Subcutaneous abdominal adipose tissue (tissue), 5 donors: ENCODE measurements at regions not wholly inside any gene's neighbourhood (a gene's known extent, or its start where the extent isn't known, plus 50 kb on each side); places are given as distances from the start of the nearest gene placed in this dataset.

Source experiments
- H3K27ac ChIP-seq: one replicate; pipeline ENCODE4 v1.7.0; 2013; ENCODE audit warnings: low read depth, mild to moderate bottlenecking, inconsistent platforms, low read length, moderate library complexity
- H3K27me3 ChIP-seq, 5 donors: one replicate each; pipeline ENCODE4 v1.7.0; 2013; ENCODE audit warnings: low read length in 5 of 5, inconsistent platforms in 1 of 5; ENCODE audit not compliant: control insufficient read depth in 5 of 5, insufficient read depth in 4 of 5
- H3K36me3 ChIP-seq, 5 donors: one replicate each; pipeline ENCODE4 v1.7.0; 2013; ENCODE audit warnings: low read length in 5 of 5; ENCODE audit not compliant: control insufficient read depth in 5 of 5, insufficient read depth in 5 of 5
- H3K4me1 ChIP-seq, 5 donors: one replicate each; pipeline ENCODE4 v1.7.0; 2013; ENCODE audit warnings: low read length in 5 of 5, mild to moderate bottlenecking in 3 of 5, moderate library complexity in 1 of 5; ENCODE audit not compliant: control insufficient read depth in 5 of 5, insufficient read depth in 5 of 5
- H3K4me3 ChIP-seq, 5 donors: one replicate each; pipeline ENCODE4 v1.7.0; 2013; ENCODE audit warnings: low read length in 5 of 5, low read depth in 1 of 5
- H3K9ac ChIP-seq, 5 donors: one replicate each; pipeline ENCODE4 v1.7.0; 2013; ENCODE audit warnings: low read length in 5 of 5, mild to moderate bottlenecking in 4 of 5, moderate library complexity in 3 of 5
- H3K9me3 ChIP-seq, 5 donors: one replicate each; pipeline ENCODE4 v1.7.0; 2013; ENCODE audit warnings: low read length in 5 of 5; ENCODE audit not compliant: control insufficient read depth in 5 of 5
- donor health status: healthy.
- donor health status: healthy.
- donor health status: healthy.
- donor health status: healthy.
- donor health status: healthy.

DNA sequence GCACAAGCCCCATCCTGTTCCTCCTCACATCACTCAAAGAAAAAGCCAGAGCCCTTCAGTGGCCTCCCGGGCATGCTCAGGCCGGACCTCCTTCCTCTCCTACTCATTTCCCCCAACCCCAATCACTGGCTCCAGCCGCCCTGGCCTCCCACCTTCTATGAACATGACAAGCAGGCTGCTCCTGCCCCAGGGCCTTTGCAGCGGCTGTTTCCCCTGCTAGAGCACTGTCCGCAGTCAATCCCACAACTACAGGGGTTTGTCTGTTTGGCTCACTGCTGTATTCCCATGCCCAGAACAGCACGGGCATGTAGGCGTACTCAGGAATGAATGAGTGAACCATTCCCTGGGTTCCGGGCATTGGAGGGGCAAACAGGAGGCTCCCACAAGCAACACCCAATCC, 139.8 kb upstream of the PRR20G start:
- H3K27me3 ChIP-seq, result peaks cover 10 to 42% (median 37%) of the 10 kb centered on the region in 5 donors
- H3K4me1 ChIP-seq, result peaks cover 0 to 6% (median 0%) of the 10 kb centered on the region in 5 donors
- no peaks in the 10 kb centered on the region for H3K9me3 ChIP-seq
- H3K4me3 ChIP-seq, result no peak overlapping the region
- H3K27ac ChIP-seq, result no peak overlapping the region
- no peaks in the 10 kb centered on the region for H3K36me3 ChIP-seq
- no peak overlapping the region for H3K9ac ChIP-seq

DNA sequence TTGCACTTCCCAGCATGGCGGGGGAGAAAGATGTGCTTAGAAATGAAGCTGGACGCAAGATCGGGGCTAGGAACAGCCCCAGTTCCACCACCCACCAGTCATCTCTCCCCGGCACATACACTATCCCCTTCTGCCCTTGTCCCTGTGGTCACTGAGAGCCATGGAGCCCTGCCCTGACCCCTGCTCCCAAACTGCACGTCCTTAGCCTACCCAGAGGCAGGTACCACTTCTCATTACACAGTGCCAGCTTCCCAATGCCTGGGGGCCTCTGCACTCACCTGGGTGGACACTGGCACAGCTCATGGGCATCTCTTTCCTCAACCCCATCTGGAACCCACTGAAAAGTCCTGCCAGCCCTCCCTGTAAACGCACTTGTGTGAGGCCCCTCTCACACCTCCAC, 139.3 kb upstream of the PRR20G start:
- Histone ChIP-seq H3K27me3 (peaks cover 10 to 47% (median 38%) of the 10 kb centered on the region in 5 donors), H3K9me3 (no peaks in the 10 kb centered on the region), H3K4me1 (peaks cover 0 to 6% (median 0%) of the 10 kb centered on the region in 5 donors), H3K9ac (no peak overlapping the region), H3K4me3 (no peak overlapping the region), H3K36me3 (no peaks in the 10 kb centered on the region), H3K27ac (no peak overlapping the region)

DNA sequence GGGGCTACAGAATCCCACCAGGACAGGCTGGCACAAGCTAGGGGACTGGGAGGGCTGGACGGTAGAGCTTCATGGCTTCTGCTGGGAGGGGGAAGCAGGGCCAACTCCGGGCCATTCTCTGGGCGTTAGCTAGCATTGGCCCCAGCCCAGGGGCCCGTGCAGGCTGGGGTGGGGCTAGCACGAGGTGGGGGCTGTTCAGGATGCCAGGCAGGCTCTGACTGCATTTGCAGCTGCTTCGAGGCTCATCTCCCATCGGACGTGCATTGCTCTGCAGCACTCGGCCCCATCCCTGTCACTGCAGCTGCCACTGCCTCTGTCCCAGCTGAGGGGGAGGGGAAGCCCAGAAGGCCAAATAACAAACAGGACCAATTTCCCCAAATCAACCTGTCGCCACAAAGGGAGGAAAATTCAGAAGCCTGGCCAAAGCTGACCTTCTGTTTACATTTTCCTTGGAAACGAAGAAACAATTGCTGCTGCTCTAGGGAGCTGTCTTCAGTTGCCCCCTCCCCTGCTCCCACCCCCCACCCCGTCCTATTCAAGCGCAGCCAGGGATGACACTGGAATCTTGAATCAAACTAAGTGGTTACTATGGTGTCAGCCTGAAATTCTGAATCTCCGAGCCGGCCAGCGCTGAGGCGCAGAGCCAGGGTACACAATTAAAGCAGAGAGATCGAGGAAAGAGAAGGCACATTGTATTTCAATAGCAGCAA, 138.8 kb upstream of the PRR20G start:
- H3K27ac ChIP-seq, result no peak overlapping the region

DNA sequence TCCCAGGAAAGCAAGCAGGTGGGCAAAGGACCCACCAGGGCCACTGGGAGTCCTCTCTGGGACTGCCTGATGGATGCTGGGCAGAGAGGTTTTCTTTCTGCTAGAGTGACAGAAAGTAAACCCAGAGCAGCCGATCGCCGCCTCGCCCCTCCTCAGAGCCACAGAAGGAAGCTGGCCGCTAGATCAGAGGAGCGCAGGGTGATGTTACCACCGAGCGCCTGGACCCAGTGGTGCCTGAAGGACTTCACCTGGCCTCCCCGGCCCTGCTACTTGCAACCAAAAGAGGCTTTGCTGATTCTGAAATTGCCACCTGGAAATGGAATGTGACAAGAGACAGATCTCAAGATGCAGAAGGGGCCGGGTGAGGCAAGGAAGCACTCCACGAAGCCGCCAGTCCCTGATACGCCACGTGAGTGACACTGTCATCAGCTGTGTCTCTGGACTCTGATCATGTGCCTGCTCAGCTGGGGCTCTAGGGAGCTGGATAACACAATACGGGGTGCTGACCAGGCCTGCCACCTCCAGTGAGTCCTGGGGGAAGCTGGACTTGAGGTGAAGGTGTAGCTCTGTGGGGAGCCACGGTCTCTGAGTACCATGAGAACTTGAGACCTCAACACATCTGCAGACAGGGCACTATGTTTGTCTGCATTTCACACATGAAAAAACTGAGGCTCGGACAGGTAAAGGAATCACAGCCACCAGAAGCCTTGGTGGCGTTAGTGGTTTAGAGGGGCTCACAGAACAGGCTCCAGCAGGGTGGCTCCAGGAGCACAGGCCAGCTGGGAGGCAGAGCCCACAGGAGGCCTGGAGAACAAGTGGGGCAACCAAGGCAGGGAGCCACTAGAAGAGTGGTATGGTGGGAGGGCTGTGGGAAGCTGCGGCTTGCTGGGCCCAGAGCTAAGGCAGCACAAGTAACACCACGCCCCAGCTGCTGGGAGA, 137.9 kb upstream of the PRR20G start:
- Histone ChIP-seq H3K4me1 (peaks cover 0 to 6% (median 0%) of the 10 kb centered on the region in 5 donors), H3K27me3 (peaks cover 8 to 48% (median 33%) of the 10 kb centered on the region in 5 donors), H3K4me3 (no peak overlapping the region), H3K9ac (no peak overlapping the region), H3K36me3 (no peaks in the 10 kb centered on the region), H3K9me3 (no peaks in the 10 kb centered on the region), H3K27ac (no peak overlapping the region)

More for the DNA sequence above, 138.8 kb upstream of the PRR20G start:
- H3K4me1 ChIP-seq, result peaks cover 0 to 6% (median 0%) of the 10 kb centered on the region in 5 donors
- no peak overlapping the region for H3K9ac ChIP-seq
- peaks cover 10 to 48% (median 35%) of the 10 kb centered on the region in 5 donors for H3K27me3 ChIP-seq
- H3K36me3 ChIP-seq, result no peaks in the 10 kb centered on the region
- H3K9me3 ChIP-seq, result no peaks in the 10 kb centered on the region
- no peak overlapping the region for H3K4me3 ChIP-seq

DNA sequence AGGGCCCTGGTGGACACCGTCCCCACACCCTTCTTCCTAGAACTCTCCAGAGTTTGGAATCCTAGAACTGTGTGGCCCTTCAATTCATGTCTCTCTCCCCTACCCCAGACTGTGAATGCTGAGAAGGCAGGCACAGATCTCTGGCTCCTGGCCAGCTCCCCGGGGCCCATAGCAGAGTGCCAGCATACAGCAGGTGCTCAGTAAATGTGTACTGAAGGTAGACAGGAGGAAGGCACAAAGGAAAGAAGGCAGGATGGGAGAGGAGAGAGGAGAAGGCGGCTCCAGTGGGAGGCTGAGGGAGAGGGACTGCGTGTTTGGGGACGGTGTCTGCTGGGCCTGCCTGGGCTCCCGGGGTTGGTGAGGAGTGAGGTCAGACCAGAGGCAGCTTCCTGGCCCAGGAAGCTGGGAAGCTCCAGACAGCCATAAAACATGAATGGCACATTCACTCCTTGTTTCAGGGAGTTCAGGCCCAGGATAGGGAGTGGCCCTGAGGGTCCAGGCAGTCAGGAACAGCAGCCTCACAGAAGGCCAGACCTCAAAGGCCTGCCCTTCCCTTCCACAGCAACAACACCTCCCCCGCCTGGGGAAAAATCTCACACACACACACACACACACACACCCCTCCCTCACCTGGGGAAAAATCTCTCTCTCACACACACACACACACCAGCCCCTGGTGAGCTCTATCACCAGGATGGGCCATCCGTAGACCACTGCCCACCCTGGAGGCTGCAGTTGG, 137.1 kb upstream of the PRR20G start:
- peaks cover 8 to 55% (median 37%) of the 10 kb centered on the region in 5 donors for H3K27me3 ChIP-seq
- H3K4me3 ChIP-seq, result no peak overlapping the region
- H3K9me3 ChIP-seq, result no peaks in the 10 kb centered on the region
- H3K4me1 ChIP-seq, result peaks cover 0 to 6% (median 0%) of the 10 kb centered on the region in 5 donors
- H3K9ac ChIP-seq, result no peak overlapping the region
- no peak overlapping the region for H3K27ac ChIP-seq
- H3K36me3 ChIP-seq, result no peaks in the 10 kb centered on the region

DNA sequence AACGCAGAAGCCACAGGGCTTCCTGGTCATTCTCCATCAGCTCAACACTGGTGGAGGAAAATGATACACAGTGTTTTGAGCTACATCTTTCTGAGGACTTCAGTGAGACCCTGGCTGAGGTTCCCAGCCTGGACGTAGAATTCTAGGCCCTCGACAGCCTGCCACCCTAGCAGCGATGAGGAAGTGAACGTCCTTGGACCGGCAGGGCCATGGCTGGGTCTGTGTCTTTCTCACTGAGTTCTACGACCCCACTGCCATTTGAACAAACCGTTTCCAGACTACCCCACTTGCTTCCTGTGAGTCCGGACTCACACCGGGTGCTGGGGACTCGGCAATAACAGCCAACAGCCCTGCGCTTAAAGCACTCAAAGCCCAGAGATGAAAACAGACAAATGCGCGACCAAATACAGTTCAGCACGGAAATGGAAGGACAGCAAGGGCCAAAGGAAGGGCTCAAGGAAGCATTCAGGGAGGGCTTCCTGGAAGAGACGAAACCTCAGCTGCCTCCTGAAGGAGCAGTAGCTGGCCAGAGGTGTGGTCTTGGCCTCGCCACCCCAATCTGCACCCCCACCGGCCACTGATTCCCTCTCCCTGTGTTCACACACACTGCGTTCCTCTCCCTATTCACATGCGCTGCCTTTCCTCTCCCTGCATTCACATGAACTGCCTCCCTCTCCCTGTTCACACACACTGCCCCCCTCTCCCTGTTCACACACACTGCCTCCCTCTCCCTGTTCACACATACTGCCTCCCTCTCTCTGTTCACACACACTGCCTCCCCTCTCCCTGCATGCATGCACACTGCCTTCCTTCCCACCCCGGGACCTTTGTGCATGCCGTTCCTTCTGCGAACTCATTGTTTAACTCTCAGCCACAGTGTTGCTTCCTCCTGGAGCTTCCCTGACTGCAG, 136.3 kb upstream of the PRR20G start:
- H3K4me3 ChIP-seq, result no peak overlapping the region
- no peak overlapping the region for H3K9ac ChIP-seq
- H3K27ac ChIP-seq, result no peak overlapping the region
- H3K36me3 ChIP-seq, result no peaks in the 10 kb centered on the region
- H3K4me1 ChIP-seq, result peaks cover 0 to 6% (median 0%) of the 10 kb centered on the region in 5 donors
- no peaks in the 10 kb centered on the region for H3K9me3 ChIP-seq
- peaks cover 8 to 60% (median 43%) of the 10 kb centered on the region in 5 donors for H3K27me3 ChIP-seq

DNA sequence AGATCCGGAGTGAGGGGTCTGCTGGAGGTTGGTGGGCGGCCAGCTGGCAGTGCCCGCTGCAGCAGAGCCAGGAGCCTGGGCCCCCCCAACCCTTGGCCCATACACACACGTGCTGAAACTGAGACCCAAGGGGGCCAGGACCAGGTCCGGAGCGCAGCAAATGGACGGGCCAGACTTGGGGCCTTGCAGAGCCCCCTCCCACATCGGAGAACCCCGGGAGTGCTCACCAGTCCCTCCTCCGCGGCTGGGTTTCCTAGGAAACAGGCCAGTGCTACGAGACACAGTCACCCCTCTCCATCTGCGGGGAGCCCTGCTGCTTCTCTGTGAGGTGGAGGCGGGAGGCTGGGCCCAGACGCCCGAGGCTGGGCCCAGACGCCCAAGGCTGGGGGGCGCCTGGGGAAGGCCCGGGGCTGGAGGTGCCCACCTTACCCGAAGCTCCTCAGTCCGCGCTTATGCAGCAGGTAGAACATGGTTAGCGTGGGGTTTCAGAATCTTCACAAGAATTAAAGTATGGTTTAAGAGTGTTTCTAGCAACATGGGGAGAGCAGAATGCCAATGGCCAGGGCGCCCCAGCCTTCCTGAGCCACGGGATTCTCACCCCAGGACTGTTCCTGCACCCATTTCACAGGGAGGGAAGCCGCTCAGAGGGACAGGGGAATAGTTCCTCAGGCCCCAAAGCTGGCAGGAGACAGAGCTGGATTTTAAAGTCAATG, 135.0 kb upstream of the PRR20G start:
- Histone ChIP-seq H3K27ac (no peak overlapping the region), H3K27me3 (peaks cover 8 to 56% (median 46%) of the 10 kb centered on the region in 5 donors), H3K9ac (no peak overlapping the region), H3K36me3 (no peaks in the 10 kb centered on the region), H3K9me3 (no peaks in the 10 kb centered on the region), H3K4me3 (no peak overlapping the region), H3K4me1 (peaks cover 0 to 16% (median 3%) of the 10 kb centered on the region in 5 donors)

DNA sequence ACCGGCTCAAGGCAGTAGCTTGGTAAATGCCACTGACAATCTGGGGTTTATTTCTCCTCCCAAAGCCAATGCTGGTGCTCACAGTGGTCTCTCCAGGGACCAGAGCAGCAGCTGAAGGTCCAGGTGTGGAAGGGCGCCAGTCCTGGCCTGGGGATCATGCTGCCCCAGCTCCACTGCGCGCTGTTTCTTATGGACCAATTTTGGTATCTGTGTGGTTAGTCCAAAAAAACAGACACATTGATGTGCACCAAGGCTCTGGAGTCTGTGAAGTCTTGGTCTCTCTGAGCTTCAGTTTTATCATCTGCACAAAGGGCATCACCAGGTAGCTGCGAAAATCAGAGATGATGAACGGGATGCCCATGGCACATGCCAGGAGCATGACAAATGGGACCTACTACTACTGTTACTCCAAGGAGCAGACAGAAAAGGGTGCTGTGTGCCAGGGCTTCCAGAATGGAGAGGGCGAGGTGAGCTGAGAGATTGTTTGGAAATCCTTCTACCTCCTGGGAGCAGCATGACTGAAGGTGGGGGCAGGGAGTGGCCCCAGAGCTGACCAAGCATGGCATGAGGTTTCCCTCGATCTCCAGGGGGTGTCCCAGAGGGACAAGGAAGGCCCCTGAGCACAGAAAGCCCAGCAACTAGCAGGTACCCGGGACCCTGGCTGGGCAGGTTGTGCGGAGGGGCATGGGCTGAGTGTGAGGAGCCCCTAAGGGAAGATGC, 134.3 kb upstream of the PRR20G start:
- Histone ChIP-seq H3K27ac (no peak overlapping the region), H3K27me3 (peaks cover 7 to 49% (median 43%) of the 10 kb centered on the region in 5 donors), H3K36me3 (no peaks in the 10 kb centered on the region), H3K4me3 (no peak overlapping the region), H3K9ac (no peak overlapping the region), H3K4me1 (peaks cover 0 to 20% (median 6%) of the 10 kb centered on the region in 5 donors), H3K9me3 (no peaks in the 10 kb centered on the region)
